GM23338 (cell line): ENCODE measurements at regions not wholly inside any gene's neighbourhood (a gene's known extent, or its start where the extent isn't known, plus 50 kb on each side); places are given as distances from the start of the nearest gene placed in this dataset.

Source experiments
- ATAC-seq: fragments of 200-7000 bp; cut with Tn5 transposase; 3 replicates; pipeline ENCODE4 v1.9.1; 2020
- DNase-seq: peaks from one replicate; pipeline ENCODE4 v3.0.0-alpha.2; 2015; ENCODE audit warnings: low spot score
- H2AFZ ChIP-seq: fragments of 200-600 bp; sonication (generic); 2 replicates; pipeline ENCODE4 v1.8.0; 2016; ENCODE audit warnings: antibody characterized with exemption, mild to moderate bottlenecking, moderate library complexity
- H3F3A ChIP-seq: fragments of 200-600 bp; sonication (generic); replicated peaks from 2 replicates; pipeline ENCODE4 v1.8.0; 2017; ENCODE audit warnings: antibody characterized with exemption, mixed run types, low read depth
- H3K27ac ChIP-seq: fragments of 200-600 bp; sonication (generic); 2 replicates; pipeline ENCODE4 v1.6.1; 2016; ENCODE audit warnings: low read depth
- H3K27me3 ChIP-seq: fragments of 200-600 bp; sonication (generic); 2 replicates; pipeline ENCODE4 v1.8.0; 2016; ENCODE audit warnings: mild to moderate bottlenecking, mixed run types, moderate library complexity; ENCODE audit not compliant: insufficient read depth
- H3K36me3 ChIP-seq: fragments of 200-600 bp; sonication (generic); 2 replicates; pipeline ENCODE4 v1.8.0; 2016; ENCODE audit warnings: mild to moderate bottlenecking; ENCODE audit not compliant: insufficient read depth
- H3K4me1 ChIP-seq: fragments of 200-600 bp; sonication (generic); 2 replicates; pipeline ENCODE4 v1.8.0; 2016; ENCODE audit warnings: mild to moderate bottlenecking, moderate library complexity; ENCODE audit not compliant: insufficient read depth
- H3K4me2 ChIP-seq: fragments of 200-600 bp; sonication (generic); 2 replicates; pipeline ENCODE4 v1.7.1; 2017; ENCODE audit warnings: mixed run types
- H3K4me3 ChIP-seq: fragments of 200-600 bp; sonication (generic); 2 replicates; pipeline ENCODE4 v1.6.1; 2016; ENCODE audit warnings: mixed run types
- H3K79me2 ChIP-seq: fragments of 200-600 bp; sonication (generic); replicated peaks from 2 replicates; pipeline ENCODE4 v1.8.0; 2017; ENCODE audit warnings: mild to moderate bottlenecking; ENCODE audit not compliant: insufficient read depth
- H3K9me2 ChIP-seq: fragments of 200-600 bp; sonication (generic); 2 replicates; pipeline ENCODE4 v1.8.0; 2017; ENCODE audit not compliant: insufficient read depth
- H4K20me1 ChIP-seq: fragments of 200-600 bp; sonication (generic); replicated peaks from 2 replicates; pipeline ENCODE4 v1.8.0; 2017; ENCODE audit warnings: mild to moderate bottlenecking; ENCODE audit not compliant: insufficient read depth
- H3K27ac Mint-ChIP-seq: 2 replicates; pipeline ENCODE4 v1.8.0; 2020; ENCODE audit warnings: inconsistent platforms, mild to moderate bottlenecking, moderate library complexity, mixed read lengths
- H3K27me3 Mint-ChIP-seq: 3 replicates; pipeline ENCODE4 v1.8.0; 2022; ENCODE audit warnings: low read depth, mild to moderate bottlenecking, moderate library complexity, mixed read lengths, inconsistent platforms; ENCODE audit not compliant: insufficient read depth, poor library complexity
- H3K36me3 Mint-ChIP-seq: 3 replicates; pipeline ENCODE4 v1.8.0; 2021; ENCODE audit warnings: low read depth, mild to moderate bottlenecking, inconsistent platforms, moderate library complexity, mixed read lengths
- H3K4me1 Mint-ChIP-seq: 3 replicates; pipeline ENCODE4 v1.8.0; 2020; ENCODE audit warnings: mild to moderate bottlenecking, inconsistent platforms, mixed read lengths
- H3K4me3 Mint-ChIP-seq: 3 replicates; pipeline ENCODE4 v1.8.0; 2021; ENCODE audit warnings: moderate library complexity, mild to moderate bottlenecking, inconsistent platforms, mixed read lengths
- H3K9me3 Mint-ChIP-seq: 3 replicates; pipeline ENCODE4 v1.8.0; 2020; ENCODE audit warnings: moderate library complexity, mild to moderate bottlenecking, inconsistent platforms, mixed read lengths
- CREB1 ChIP-seq: fragments of 250-450 bp; sonication (Bioruptor Pico); IDR thresholded peaks from 2 replicates; pipeline ENCODE4 v1.5.0; 2020; ENCODE audit warnings: low read depth, mild to moderate bottlenecking, moderate library complexity
- CTCF ChIP-seq, 2 experiments: fragments of 200-600 bp in 1 of 2; sonication (generic) in 1 of 2; conservative IDR thresholded peaks; 2 replicates each; pipeline versions ENCODE4 v1.5.1 to v1.6.1; 2016 to 2017; ENCODE audit warnings: antibody characterized with exemption in 2 of 2, low read depth in 2 of 2, mild to moderate bottlenecking in 2 of 2, moderate library complexity in 1 of 2
- ETS1 ChIP-seq: IDR thresholded peaks from 2 replicates; pipeline ENCODE4 v1.6.1; 2016; ENCODE audit warnings: antibody characterized with exemption
- EZH2 ChIP-seq: fragments of 200-600 bp; sonication (generic); IDR thresholded peaks from one replicate; pipeline ENCODE4 v1.8.0; 2017; ENCODE audit warnings: antibody characterized with exemption, mild to moderate bottlenecking, low read depth; ENCODE audit not compliant: unreplicated experiment
- EZH2phosphoT487 ChIP-seq: fragments of 200-600 bp; sonication (generic); IDR thresholded peaks from one replicate; pipeline ENCODE4 v1.8.1; 2018; ENCODE audit warnings: antibody characterized with exemption; ENCODE audit not compliant: unreplicated experiment
- JUNB ChIP-seq: IDR thresholded peaks from one replicate; pipeline ENCODE4 v1.6.1; 2016; ENCODE audit warnings: antibody characterized with exemption; ENCODE audit not compliant: unreplicated experiment
- NANOG ChIP-seq: IDR thresholded peaks from 2 replicates; pipeline ENCODE4 v1.6.1; 2016; ENCODE audit warnings: antibody characterized with exemption, borderline replicate concordance
- POLR2AphosphoS5 ChIP-seq: IDR thresholded peaks from 2 replicates; pipeline ENCODE4 v1.6.1; 2016; ENCODE audit warnings: antibody characterized with exemption, low read depth
- STAT1 ChIP-seq: IDR thresholded peaks from one replicate; pipeline ENCODE4 v1.6.1; 2016; ENCODE audit warnings: antibody characterized with exemption; ENCODE audit not compliant: unreplicated experiment
- ZNF331 ChIP-seq: fragments of 250-450 bp; sonication (Bioruptor Pico); IDR thresholded peaks from 2 replicates; pipeline ENCODE4 v1.5.0; 2020; ENCODE audit warnings: low read depth, mild to moderate bottlenecking, moderate library complexity
- ZNF462 ChIP-seq: fragments of 250-450 bp; sonication (Bioruptor Pico); IDR thresholded peaks from 2 replicates; pipeline ENCODE4 v1.5.0; 2020; ENCODE audit warnings: mild to moderate bottlenecking, moderate library complexity

- Mint-ChIP-seq H3K4me3 (no peak overlapping the region), H3K4me1 (peaks cover 15% of the 10 kb centered on the region), H3K27ac (no peak overlapping the region), H3K36me3 (peaks cover 12% of the 10 kb centered on the region; the same call in 2 of the 3 replicates), H3K9me3 (peaks cover 17% of the 10 kb centered on the region), H3K27me3 (peaks cover 2% of the 10 kb centered on the region)
- Histone ChIP-seq H3K79me2 (no peaks in the 10 kb centered on the region), H3K27me3 (no peaks in the 10 kb centered on the region), H3K27ac (no peak overlapping the region), H3K4me1 (peaks cover 10% of the 10 kb centered on the region), H4K20me1 (no peaks in the 10 kb centered on the region), H2AFZ (no peak overlapping the region), H3K4me2 (no peak overlapping the region), H3K9me2 (0 out of 2 replicates have a peak, but pooled peaks cover 3% of the 10 kb centered on the region), H3K36me3 (no peaks in the 10 kb centered on the region), H3F3A (no peaks in the 10 kb centered on the region), H3K4me3 (no peak overlapping the region)
- no peak for DNase-seq
- TF ChIP-seq CTCF (conservative IDR thresholded peaks at IDR 0.05; ENCODE audit: low read depth in 2 of 2) (no peak), NANOG (no peak), STAT1 (no peak)
- ATAC-seq, result no peak
Observed at GRCh38 chr12:24393071-24393470, 443.6 kb upstream of the SOX5 start.

GRCh38 chr12:24389394-24389793, 439.9 kb upstream of the SOX5 start:
- no peaks in the 10 kb centered on the region for H3K4me1 ChIP-seq
- ATAC-seq, result no peak
- H3K36me3 ChIP-seq, result no peaks in the 10 kb centered on the region
- H3K9me2 ChIP-seq, result peaks cover 3% of the 10 kb centered on the region; the same call in 1 of the 2 replicates
- H3K27ac Mint-ChIP-seq, result no peak overlapping the region
- H3K4me1 Mint-ChIP-seq, result no peaks in the 10 kb centered on the region
- no peaks in the 10 kb centered on the region for H3K27me3 ChIP-seq
- H2AFZ ChIP-seq, result no peak overlapping the region
- H3K4me2 ChIP-seq, result no peak overlapping the region
- DNase-seq, result no peak
- peaks cover 17% of the 10 kb centered on the region for H3K9me3 Mint-ChIP-seq
- peaks cover 12% of the 10 kb centered on the region; the same call in 2 of the 3 replicates for H3K36me3 Mint-ChIP-seq
- H3F3A ChIP-seq, result no peaks in the 10 kb centered on the region
- no peaks in the 10 kb centered on the region for H3K79me2 ChIP-seq
- H3K27ac ChIP-seq, result no peak overlapping the region
- peaks cover 2% of the 10 kb centered on the region for H3K27me3 Mint-ChIP-seq
- H3K4me3 Mint-ChIP-seq, result no peak overlapping the region
- no peak overlapping the region for H3K4me3 ChIP-seq
- no peaks in the 10 kb centered on the region for H4K20me1 ChIP-seq
- TF ChIP-seq JUNB (no peak), ZNF331 (CRISPR knock-in tag) (no peak), POLR2AphosphoS5 (no peak), CREB1 (no peak), ZNF462 (CRISPR knock-in tag) (no peak), EZH2 (no peak), EZH2phosphoT487 (no peak), ETS1 (no peak), NANOG (no peak), STAT1 (no peak)
